ENCODE measurements at regions not wholly inside any gene's neighbourhood (a gene's known extent, or its start where the extent isn't known, plus 50 kb on each side); places are given as distances from the start of the nearest gene placed in this dataset.

DNA sequence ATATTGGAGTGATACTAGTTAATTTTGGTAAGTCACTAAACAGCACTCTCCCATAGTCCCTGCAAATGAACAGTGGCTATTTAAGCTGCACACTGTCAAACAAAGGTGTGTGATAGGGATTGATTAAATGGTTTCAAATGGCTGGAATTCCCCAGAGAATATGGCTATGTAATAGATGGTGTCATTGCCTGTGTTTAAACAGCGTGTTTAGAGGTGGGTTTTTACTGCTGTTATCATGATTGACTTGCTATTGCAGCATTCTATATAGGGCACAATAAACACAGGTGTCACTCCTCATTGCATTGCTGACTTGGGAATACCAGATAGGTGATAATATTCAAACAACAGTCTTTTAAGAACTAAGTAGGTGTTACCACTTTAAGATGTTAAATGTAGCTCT is 171.7 kb upstream of the MAN1A1 start:
- TF ChIP-seq, protein P1, sequence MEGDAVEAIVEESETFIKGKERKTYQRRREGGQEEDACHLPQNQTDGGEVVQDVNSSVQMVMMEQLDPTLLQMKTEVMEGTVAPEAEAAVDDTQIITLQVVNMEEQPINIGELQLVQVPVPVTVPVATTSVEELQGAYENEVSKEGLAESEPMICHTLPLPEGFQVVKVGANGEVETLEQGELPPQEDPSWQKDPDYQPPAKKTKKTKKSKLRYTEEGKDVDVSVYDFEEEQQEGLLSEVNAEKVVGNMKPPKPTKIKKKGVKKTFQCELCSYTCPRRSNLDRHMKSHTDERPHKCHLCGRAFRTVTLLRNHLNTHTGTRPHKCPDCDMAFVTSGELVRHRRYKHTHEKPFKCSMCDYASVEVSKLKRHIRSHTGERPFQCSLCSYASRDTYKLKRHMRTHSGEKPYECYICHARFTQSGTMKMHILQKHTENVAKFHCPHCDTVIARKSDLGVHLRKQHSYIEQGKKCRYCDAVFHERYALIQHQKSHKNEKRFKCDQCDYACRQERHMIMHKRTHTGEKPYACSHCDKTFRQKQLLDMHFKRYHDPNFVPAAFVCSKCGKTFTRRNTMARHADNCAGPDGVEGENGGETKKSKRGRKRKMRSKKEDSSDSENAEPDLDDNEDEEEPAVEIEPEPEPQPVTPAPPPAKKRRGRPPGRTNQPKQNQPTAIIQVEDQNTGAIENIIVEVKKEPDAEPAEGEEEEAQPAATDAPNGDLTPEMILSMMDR (IDR thresholded peaks at IDR 0.05; ENCODE audit: control extremely low read depth, extremely low read depth, low read depth, missing control alignments), result no peak
- no peak for DNase-seq (ENCODE audit: extremely low spot score)
- ChIA-PET POLR2A (no interaction called here), CTCF (interaction anchor here (1.0 kb wide), 1 partner anchor 14 kb away, joined by 4 read pairs; no protein-coding TSS in a partner anchor)

DNA sequence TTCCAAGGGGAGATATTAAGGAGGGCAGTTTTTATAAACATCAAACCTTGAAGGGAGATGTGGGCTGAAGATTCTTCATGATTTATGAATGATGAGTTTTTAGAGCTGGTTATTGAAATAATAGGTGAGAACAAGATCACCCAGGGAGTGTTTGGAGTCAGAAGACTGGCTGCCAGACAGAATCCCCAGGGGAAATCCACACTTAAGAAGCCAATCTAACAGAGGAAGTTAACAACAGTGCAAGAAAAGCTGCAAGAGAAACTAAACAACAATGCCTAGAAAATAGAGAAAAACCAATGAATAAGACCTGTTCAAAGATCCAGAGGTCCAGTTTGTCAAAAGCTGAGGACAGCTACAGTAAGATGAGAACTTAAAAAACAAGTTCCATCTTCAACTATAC is 167.9 kb upstream of the MAN1A1 start:
- ChIA-PET CTCF (interaction anchor here (1.0 to 1.4 kb wide), 4 partner anchors 8 to 55 kb away, joined by 3 read pairs; no protein-coding TSS in a partner anchor), POLR2A (no interaction called here)
- no peak for DNase-seq (ENCODE audit: extremely low spot score)
- TF ChIP-seq, protein P1 (IDR thresholded peaks at IDR 0.05; ENCODE audit: control extremely low read depth, extremely low read depth, low read depth, missing control alignments), result no peak

DNA sequence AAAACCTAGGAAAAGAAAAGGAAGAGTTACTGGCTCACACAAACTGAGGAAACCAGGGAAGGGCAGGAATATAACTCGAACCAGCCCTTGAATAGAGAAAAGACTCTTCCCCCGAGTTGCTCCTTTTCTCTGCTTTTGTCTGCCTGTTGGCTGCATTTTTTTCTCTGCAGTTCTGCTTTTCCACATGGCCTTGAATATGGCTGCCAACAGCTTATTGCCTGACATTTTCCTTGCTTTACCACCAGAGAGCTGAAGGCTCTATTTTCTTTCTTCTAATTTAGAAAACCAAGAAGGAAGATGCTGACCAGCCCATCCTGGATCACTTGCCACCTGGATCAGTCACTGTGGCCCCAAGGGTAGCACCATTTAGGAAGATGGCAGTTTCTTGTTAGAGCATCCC is 164.8 kb upstream of the MAN1A1 start:
- POLR2A ChIA-PET, result no interaction called here
- CTCF ChIA-PET, result interaction anchor here (1.1 to 1.9 kb wide), 2 partner anchors 18 to 164 kb away, joined by 3 to 4 read pairs; no protein-coding TSS in a partner anchor
- DNase-seq (ENCODE audit: extremely low spot score), result no peak
- TF ChIP-seq, protein P1 (IDR thresholded peaks at IDR 0.05; ENCODE audit: control extremely low read depth, extremely low read depth, low read depth, missing control alignments), result no peak

DNA sequence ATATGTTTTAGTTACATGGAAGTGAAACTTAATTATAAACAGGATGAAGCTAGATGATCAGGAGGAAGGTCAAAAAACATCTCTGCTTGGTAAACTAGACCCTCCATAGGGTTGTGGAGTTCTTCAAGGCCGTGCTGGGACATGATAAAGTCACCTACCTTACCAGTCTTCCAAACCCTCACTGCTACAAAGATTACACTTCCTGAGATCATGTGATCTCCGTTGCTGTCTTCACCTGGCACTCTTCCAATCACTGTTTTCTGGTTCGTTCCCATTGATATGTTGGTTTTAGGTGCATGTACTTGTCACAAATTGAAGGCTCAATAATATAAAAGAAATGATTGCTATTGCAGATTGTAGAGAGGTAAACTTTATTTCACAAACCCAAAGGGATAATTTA is 161.5 kb upstream of the MAN1A1 start:
- DNase-seq (ENCODE audit: extremely low spot score), result no peak
- ChIA-PET POLR2A (no interaction called here), CTCF (interaction anchor here (1.0 to 1.7 kb wide), 2 partner anchors 73 to 105 kb away, joined by 3 read pairs; no protein-coding TSS in a partner anchor)
- TF ChIP-seq, protein P1 (IDR thresholded peaks at IDR 0.05; ENCODE audit: control extremely low read depth, extremely low read depth, low read depth, missing control alignments), result no peak

DNA sequence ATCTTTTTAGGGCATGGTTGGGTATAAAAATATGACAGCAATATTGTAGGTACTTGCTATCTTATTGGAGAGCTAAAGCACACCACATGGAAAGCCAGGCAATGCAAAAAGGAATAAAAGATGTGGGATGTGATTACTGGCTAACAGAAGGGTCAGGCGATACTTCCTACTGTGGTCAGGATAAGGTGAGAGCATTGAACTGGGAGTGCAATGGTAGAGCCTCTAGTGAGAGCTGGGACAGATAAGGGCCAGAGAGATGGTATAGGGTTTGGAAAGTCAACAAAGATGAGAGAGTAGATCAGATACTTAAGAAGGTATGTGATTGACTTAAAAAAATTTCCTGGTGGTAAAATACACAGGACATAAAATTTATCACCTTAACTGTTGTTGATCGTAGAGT is 160.7 kb upstream of the MAN1A1 start:
- TF ChIP-seq, protein P1 (IDR thresholded peaks at IDR 0.05; ENCODE audit: control extremely low read depth, extremely low read depth, low read depth, missing control alignments), result no peak
- ChIA-PET CTCF (interaction anchor here (1.0 to 1.7 kb wide), 2 partner anchors 74 to 104 kb away, joined by 3 read pairs; no protein-coding TSS in a partner anchor), POLR2A (no interaction called here)
- no peak for DNase-seq (ENCODE audit: extremely low spot score)

DNA sequence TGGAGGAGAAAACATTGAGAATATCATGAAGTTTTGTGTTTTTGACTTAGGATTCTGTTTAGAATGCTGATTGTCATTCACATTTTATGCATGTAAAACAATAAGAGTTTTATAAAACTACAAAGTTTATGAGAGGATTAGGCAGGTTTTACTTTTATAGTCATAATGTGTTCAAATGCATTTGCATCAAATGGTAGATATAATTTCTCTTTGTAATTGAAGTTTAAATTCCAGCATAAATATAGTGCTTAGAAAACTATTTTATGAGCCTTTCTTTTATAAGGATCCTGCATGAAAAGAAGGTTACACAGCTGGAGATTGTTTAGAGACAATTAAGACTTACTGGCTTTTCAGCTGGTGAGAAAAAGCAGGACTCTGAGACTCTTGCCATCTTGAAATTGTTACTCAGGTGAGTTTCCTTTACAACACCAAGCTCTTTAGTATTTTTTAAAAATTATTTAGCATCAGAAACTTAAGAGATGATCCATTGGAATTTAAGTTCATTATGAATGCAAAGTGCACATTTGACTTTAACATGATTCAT is 157.1 kb upstream of the MAN1A1 start:
- TF ChIP-seq, protein P1 (IDR thresholded peaks at IDR 0.05; ENCODE audit: control extremely low read depth, extremely low read depth, low read depth, missing control alignments), result no peak
- POLR2A ChIA-PET, result no interaction called here
- DNase-seq (ENCODE audit: extremely low spot score), result no peak
- CTCF ChIA-PET, result no interaction called here

Data from GM10248 (cell line).